ENCODE measurements at regions not wholly inside any gene's neighbourhood (a gene's known extent, or its start where the extent isn't known, plus 50 kb on each side); places are given as distances from the start of the nearest gene placed in this dataset.

GRCh38 chr13:75101348-75101747 lies 380.6 kb downstream of the TBC1D4 start:
- H3K9me3 ChIP-seq: peaks cover 0 to 2% of the 10 kb centered on the region in 2 donors
- no peak for DNase-seq
- H3K27me3 ChIP-seq: no peaks in the 10 kb centered on the region
- in situ Hi-C loops (cut with MboI; ENCODE audit: low pct_ligation_motif_present in 1 of 4, low pct_unique_long_range_greater_than_20kb in 1 of 4, low sequenced_read_pairs in 3 of 4) (no loop called here), intact Hi-C loops (cut with DNase I; ENCODE audit: low total_unique reads) (no loop called here)
- 83 to 98% methylated on average over 1 of the region's 1 CpG for WGBS, 2 donors (ENCODE audit: low coverage in 1 of 2)
- H3K4me3 ChIP-seq: no peak overlapping the region
- no peaks in the 10 kb centered on the region for H3K36me3 ChIP-seq
- no peaks in the 10 kb centered on the region for H3K4me1 ChIP-seq
- TF ChIP-seq POLR2AphosphoS5 (IDR thresholded peaks at IDR 0.05) (no peak), CTCF (IDR thresholded peaks at IDR 0.05) (no peak), EP300 (IDR thresholded peaks at IDR 0.05; ENCODE audit: low read depth) (no peak), POLR2A (IDR thresholded peaks at IDR 0.05) (no peak)
- no peak overlapping the region for H3K27ac ChIP-seq

- Histone ChIP-seq H3K4me1 (no peaks in the 10 kb centered on the region), H3K9me3 (no peaks in the 10 kb centered on the region), H3K27ac (no peak overlapping the region), H3K36me3 (no peaks in the 10 kb centered on the region), H3K27me3 (no peaks in the 10 kb centered on the region), H3K4me3 (no peak overlapping the region)
- intact Hi-C loops (cut with DNase I; ENCODE audit: low total_unique reads): no loop called here
- 73 to 80% methylated on average over 2 of the region's 2 CpGs for WGBS, 2 donors (ENCODE audit: low coverage in 1 of 2)
- no peak for TF ChIP-seq EP300 (IDR thresholded peaks at IDR 0.05; ENCODE audit: low read depth)
- no peak for TF ChIP-seq POLR2A (IDR thresholded peaks at IDR 0.05)
- TF ChIP-seq POLR2AphosphoS5 (IDR thresholded peaks at IDR 0.05): no peak
- no peak for TF ChIP-seq CTCF (IDR thresholded peaks at IDR 0.05)
- in situ Hi-C loops (cut with MboI; ENCODE audit: low pct_ligation_motif_present in 1 of 4, low pct_unique_long_range_greater_than_20kb in 1 of 4, low sequenced_read_pairs in 3 of 4): no loop called here
- no peak for DNase-seq
Observed at GRCh38 chr13:75092143-75092542, 389.8 kb downstream of the TBC1D4 start.

- intact Hi-C loops (cut with DNase I; ENCODE audit: low total_unique reads) (no loop called here), in situ Hi-C loops (cut with MboI; ENCODE audit: low pct_ligation_motif_present in 1 of 4, low pct_unique_long_range_greater_than_20kb in 1 of 4, low sequenced_read_pairs in 3 of 4) (no loop called here)
- H3K4me3 ChIP-seq: no peak overlapping the region
- no peak for DNase-seq
- no peaks in the 10 kb centered on the region for H3K36me3 ChIP-seq
- no peak overlapping the region for H3K27ac ChIP-seq
- TF ChIP-seq CTCF (IDR thresholded peaks at IDR 0.05) (no peak), POLR2A (IDR thresholded peaks at IDR 0.05) (no peak), EP300 (IDR thresholded peaks at IDR 0.05; ENCODE audit: low read depth) (no peak), POLR2AphosphoS5 (IDR thresholded peaks at IDR 0.05) (no peak)
- WGBS, 2 donors (ENCODE audit: low coverage in 1 of 2): 53 to 55% methylated on average over 2 of the region's 2 CpGs
- H3K9me3 ChIP-seq: no peaks in the 10 kb centered on the region
- H3K27me3 ChIP-seq: no peaks in the 10 kb centered on the region
- no peaks in the 10 kb centered on the region for H3K4me1 ChIP-seq
Observed at GRCh38 chr13:75091718-75092117, 390.3 kb downstream of the TBC1D4 start.

GRCh38 chr13:75090872-75091615 lies 390.9 kb downstream of the TBC1D4 start:
- Histone ChIP-seq H3K27me3 (no peaks in the 10 kb centered on the region), H3K36me3 (no peaks in the 10 kb centered on the region), H3K27ac (no peak overlapping the region), H3K4me3 (no peak overlapping the region), H3K4me1 (no peaks in the 10 kb centered on the region), H3K9me3 (no peaks in the 10 kb centered on the region)
- DNase-seq: no peak
- intact Hi-C loops (cut with DNase I; ENCODE audit: low total_unique reads): no loop called here
- in situ Hi-C loops (cut with MboI; ENCODE audit: low pct_ligation_motif_present in 1 of 4, low pct_unique_long_range_greater_than_20kb in 1 of 4, low sequenced_read_pairs in 3 of 4): no loop called here
- WGBS, 2 donors (ENCODE audit: low coverage in 1 of 2): 69 to 85% methylated on average over 3 of the region's 3 CpGs
- TF ChIP-seq POLR2A (IDR thresholded peaks at IDR 0.05) (no peak), EP300 (IDR thresholded peaks at IDR 0.05; ENCODE audit: low read depth) (no peak), POLR2AphosphoS5 (IDR thresholded peaks at IDR 0.05) (no peak), CTCF (IDR thresholded peaks at IDR 0.05) (no peak)
